A549 (cell line): ENCODE measurements at regions not wholly inside any gene's neighbourhood (a gene's known extent, or its start where the extent isn't known, plus 50 kb on each side); places are given as distances from the start of the nearest gene placed in this dataset.

Experiments
- ATAC-seq, 2 experiments: fragments of 200-7000 bp in 1 of 2; fragments of >200 bp in 1 of 2; cut with Nextera tagmentation in 1 of 2; cut with Tn5 transposase in 1 of 2; 3 replicates each; pipeline versions ENCODE4 v1.8.0 to v1.9.1; 2018 to 2020; ENCODE audit warnings: mild to moderate bottlenecking in 1 of 2, moderate library complexity in 1 of 2
- CTCF ChIA-PET: fragments of 300-600 bp; sonication (Branson Sonifier 250); formaldehyde crosslinking; extraction: SDS; loops from one replicate; lab custom pipeline; 2021; ENCODE audit warnings: antibody characterized with exemption, inconsistent platforms; lab: Yijun Ruan, JAX
- POLR2A ChIA-PET: fragments of 350-600 bp; formaldehyde crosslinking; extraction: SDS; loops from one replicate; lab custom pipeline; 2021; ENCODE audit warnings: antibody characterized with exemption, inconsistent platforms; lab: Yijun Ruan, JAX
- DNase-seq, 2 experiments: peaks; one replicate each; pipeline versions ENCODE4 v3.0.0 to v3.0.0-alpha.2; 2011 to 2016; ENCODE audit warnings: low read depth in 1 of 2, low spot score in 1 of 2
- FAIRE-seq: peaks from 2 replicates; lab custom pipeline; 2011; peaks lifted over from hg19 to GRCh38; lab: Jason Lieb, UNC
- H3K27ac ChIP-seq, 2 experiments: fragments of >200 bp; sonication (Bioruptor Twin); formaldehyde crosslinking; 3 replicates each; pipeline ENCODE4 v1.5.1; 2016 to 2017
- H3K4me1 ChIP-seq: fragments of >200 bp; sonication (Bioruptor Twin); formaldehyde crosslinking; 3 replicates; pipeline ENCODE4 v1.6.1; 2016
- H3K4me2 ChIP-seq: fragments of >200 bp; sonication (Bioruptor Twin); formaldehyde crosslinking; 3 replicates; pipeline ENCODE4 v1.6.1; 2016
- H3K4me3 ChIP-seq: fragments of >200 bp; sonication (Bioruptor Twin); formaldehyde crosslinking; 3 replicates; pipeline ENCODE4 v1.5.1; 2016
- H3K9me3 ChIP-seq: fragments of >200 bp; sonication (Bioruptor Twin); formaldehyde crosslinking; 3 replicates; pipeline ENCODE4 v1.6.1; 2016
- CBX2 ChIP-seq: fragments of 200-600 bp; sonication (generic); IDR thresholded peaks from 2 replicates; pipeline ENCODE4 v1.6.1; 2016; ENCODE audit warnings: low read depth, mild to moderate bottlenecking, borderline replicate concordance
- CBX8 ChIP-seq: fragments of 200-600 bp; sonication (generic); IDR thresholded peaks from 2 replicates; pipeline ENCODE4 v1.6.1; 2016
- CEBPB ChIP-seq, 2 experiments: fragments of >200 bp in 1 of 2; sonication (Bioruptor Twin) in 1 of 2; formaldehyde crosslinking in 1 of 2; IDR thresholded peaks; 2 replicates each; pipeline ENCODE4 v1.6.1; 2012 to 2016
- CHD4 ChIP-seq: fragments of 200-600 bp; sonication (generic); IDR thresholded peaks from 2 replicates; pipeline ENCODE4 v1.6.1; 2016; ENCODE audit warnings: antibody characterized with exemption, mild to moderate bottlenecking, borderline replicate concordance
- EHF ChIP-seq: fragments of 250-450 bp; sonication (Bioruptor Pico); IDR thresholded peaks from 2 replicates; pipeline ENCODE4 v1.5.0; 2020; ENCODE audit warnings: mild to moderate bottlenecking
- EHMT2 ChIP-seq: fragments of 200-600 bp; sonication (generic); IDR thresholded peaks from 2 replicates; pipeline ENCODE4 v1.6.1; 2016; ENCODE audit warnings: antibody characterized with exemption, low read depth, mild to moderate bottlenecking, moderate library complexity
- EP300 ChIP-seq, 2 experiments: fragments of >200 bp; sonication (Bioruptor Twin); formaldehyde crosslinking; IDR thresholded peaks; 2 replicates in 1 of 2; 3 replicates in 1 of 2; pipeline ENCODE4 v1.6.1; 2016 to 2017
- GATA3 ChIP-seq: IDR thresholded peaks from 2 replicates; pipeline ENCODE4 v1.6.1; 2012; ENCODE audit warnings: borderline replicate concordance
- HEYL ChIP-seq: fragments of 250-450 bp; sonication (Bioruptor Pico); IDR thresholded peaks from 2 replicates; pipeline ENCODE4 v1.8.0; 2021; ENCODE audit warnings: mild to moderate bottlenecking, moderate library complexity
- HOXA7 ChIP-seq: fragments of 250-450 bp; sonication (Bioruptor Pico); IDR thresholded peaks from 2 replicates; pipeline ENCODE4 v1.5.0; 2020; ENCODE audit warnings: mild to moderate bottlenecking, moderate library complexity
- JUN ChIP-seq, 2 experiments: fragments of >200 bp; sonication (Bioruptor Twin); formaldehyde crosslinking; IDR thresholded peaks; 2 replicates in 1 of 2; 3 replicates in 1 of 2; pipeline ENCODE4 v1.6.1; 2016 to 2017
- JUNB ChIP-seq: fragments of >200 bp; sonication (Bioruptor Twin); formaldehyde crosslinking; IDR thresholded peaks from 2 replicates; pipeline ENCODE4 v1.6.1; 2016
- MAFK ChIP-seq: fragments of 450-650 bp; IDR thresholded peaks from 2 replicates; pipeline ENCODE4 v1.6.1; 2014; ENCODE audit not compliant: partially characterized antibody
- PHF8 ChIP-seq: fragments of 200-600 bp; sonication (generic); IDR thresholded peaks from 2 replicates; pipeline ENCODE4 v1.6.1; 2016; ENCODE audit warnings: low read depth, mild to moderate bottlenecking, antibody characterized with exemption, moderate library complexity, borderline replicate concordance
- POLR2A ChIP-seq: IDR thresholded peaks from 2 replicates; pipeline ENCODE4 v1.6.1; 2012; ENCODE audit warnings: mild to moderate bottlenecking, low read length
- RCOR1 ChIP-seq: fragments of 150-350 bp; IDR thresholded peaks from 2 replicates; pipeline ENCODE4 v1.6.1; 2014; ENCODE audit warnings: antibody characterized with exemption, low read length, low read depth
- RFX5 ChIP-seq: fragments of 450-650 bp; IDR thresholded peaks from 2 replicates; pipeline ENCODE4 v1.7.1; 2014; ENCODE audit warnings: antibody characterized with exemption, mild to moderate bottlenecking, moderate library complexity
- RNF2 ChIP-seq: fragments of 200-600 bp; sonication (generic); IDR thresholded peaks from 2 replicates; pipeline ENCODE4 v1.6.1; 2016; ENCODE audit warnings: low read depth, mild to moderate bottlenecking, antibody characterized with exemption, moderate library complexity, borderline replicate concordance
- SREBF2 ChIP-seq: fragments of 450-650 bp; IDR thresholded peaks from 2 replicates; pipeline ENCODE4 v1.6.1; 2014; ENCODE audit warnings: mild to moderate bottlenecking, moderate library complexity
- TFCP2L1 ChIP-seq: fragments of 250-450 bp; sonication (Bioruptor Pico); IDR thresholded peaks from 2 replicates; pipeline ENCODE4 v1.5.0; 2021; ENCODE audit warnings: mild to moderate bottlenecking
- ZNF302 ChIP-seq: fragments of 250-450 bp; sonication (Bioruptor Pico); IDR thresholded peaks from 2 replicates; pipeline ENCODE4 v1.9.0; 2021; ENCODE audit warnings: inconsistent platforms, mild to moderate bottlenecking, moderate library complexity
- WGBS: methylation state at CpG from one replicate; pipeline ENCODE4 v1.1.6; 2017; ENCODE audit errors: missing lambda C conversion rate; 5-methylcytosine and 5-hydroxymethylcytosine counted together
- TF ChIP-seq, protein P1 (sequence below): fragments of 250-450 bp; sonication (Bioruptor Pico); IDR thresholded peaks from 2 replicates; pipeline ENCODE4 v1.5.0; 2021; ENCODE audit warnings: mild to moderate bottlenecking, moderate library complexity, borderline replicate concordance
- TF ChIP-seq, protein P2 (sequence below): fragments of 200-600 bp; sonication (generic); IDR thresholded peaks from 2 replicates; pipeline ENCODE4 v1.6.1; 2016; ENCODE audit warnings: antibody characterized with exemption, mild to moderate bottlenecking, moderate library complexity
- TF ChIP-seq, protein P3 (sequence below): IDR thresholded peaks from 2 replicates; pipeline ENCODE4 v1.6.1; 2012; ENCODE audit warnings: low read depth, borderline replicate concordance
- TF ChIP-seq, protein P4 (sequence below): fragments of >200 bp; sonication (Bioruptor Twin); formaldehyde crosslinking; IDR thresholded peaks from 3 replicates; pipeline ENCODE4 v1.6.1; 2016

DNA sequence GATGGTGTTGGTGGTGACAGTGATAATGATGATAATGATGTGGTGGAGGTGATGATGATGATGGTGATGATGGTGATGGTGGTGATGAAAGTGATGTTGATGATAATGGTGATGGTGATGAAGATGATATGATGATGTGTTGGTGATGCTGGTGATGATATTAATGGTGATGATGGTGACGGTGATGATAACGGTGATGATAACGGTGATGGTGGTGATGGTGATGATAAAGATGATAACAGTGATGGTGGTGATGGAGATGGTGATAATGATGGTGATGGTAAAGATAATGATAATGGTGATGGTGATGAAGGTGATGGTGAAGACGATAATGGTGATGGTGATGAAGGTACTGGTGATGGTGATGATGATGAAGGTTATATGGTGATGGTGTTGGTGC, 76.6 kb downstream of the UNCX start:
- CTCF ChIA-PET = no interaction called here
- no peak overlapping the region for H3K4me3 ChIP-seq
- POLR2A ChIA-PET = no interaction called here
- no peaks in the 10 kb centered on the region for H3K9me3 ChIP-seq
- H3K27ac ChIP-seq = no peak overlapping the region
- no peak for FAIRE-seq
- WGBS = 71% methylated on average over 4 of the region's 4 CpGs
- H3K4me1 ChIP-seq = no peaks in the 10 kb centered on the region
- TF ChIP-seq RNF2 (no peak), CHD4 (no peak), GATA3 (no peak), HOXA7 (CRISPR knock-in tag) (no peak)
- TF ChIP-seq, protein P1, sequence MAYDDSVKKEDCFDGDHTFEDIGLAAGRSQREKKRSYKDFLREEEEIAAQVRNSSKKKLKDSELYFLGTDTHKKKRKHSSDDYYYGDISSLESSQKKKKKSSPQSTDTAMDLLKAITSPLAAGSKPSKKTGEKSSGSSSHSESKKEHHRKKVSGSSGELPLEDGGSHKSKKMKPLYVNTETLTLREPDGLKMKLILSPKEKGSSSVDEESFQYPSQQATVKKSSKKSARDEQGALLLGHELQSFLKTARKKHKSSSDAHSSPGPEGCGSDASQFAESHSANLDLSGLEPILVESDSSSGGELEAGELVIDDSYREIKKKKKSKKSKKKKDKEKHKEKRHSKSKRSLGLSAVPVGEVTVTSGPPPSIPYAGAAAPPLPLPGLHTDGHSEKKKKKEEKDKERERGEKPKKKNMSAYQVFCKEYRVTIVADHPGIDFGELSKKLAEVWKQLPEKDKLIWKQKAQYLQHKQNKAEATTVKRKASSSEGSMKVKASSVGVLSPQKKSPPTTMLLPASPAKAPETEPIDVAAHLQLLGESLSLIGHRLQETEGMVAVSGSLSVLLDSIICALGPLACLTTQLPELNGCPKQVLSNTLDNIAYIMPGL (CRISPR knock-in tag) = no peak
- no peak for DNase-seq
- no peak overlapping the region for H3K4me2 ChIP-seq
- ATAC-seq = no peak

DNA sequence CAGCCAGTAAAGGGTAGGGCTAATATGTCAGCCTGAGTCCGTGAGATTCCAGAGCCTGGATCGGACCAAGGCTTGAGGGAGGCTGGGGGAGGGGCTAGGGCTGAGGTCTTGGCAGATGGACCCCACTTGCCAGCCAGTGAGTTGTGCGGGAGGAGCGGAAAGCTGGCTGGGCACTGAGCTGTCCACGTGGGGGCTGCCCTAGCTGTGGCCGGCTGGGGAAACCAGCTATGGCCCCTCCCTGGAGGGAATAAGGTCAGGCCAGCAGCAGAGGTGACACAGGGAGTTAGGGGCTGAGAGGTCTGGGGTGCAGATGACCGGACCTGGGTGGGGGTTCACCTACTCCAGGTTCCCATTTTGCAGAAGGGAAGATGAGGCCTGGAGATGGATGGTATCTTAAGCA, 77.3 kb downstream of the UNCX start:
- no peak for FAIRE-seq
- no peak overlapping the region for H3K4me3 ChIP-seq
- no peak overlapping the region for H3K27ac ChIP-seq
- no peak for TF ChIP-seq EHMT2
- no peak for TF ChIP-seq EP300 (IDR thresholded peaks at IDR 0.05)
- no peak for TF ChIP-seq RCOR1
- no peak for TF ChIP-seq TFCP2L1 (CRISPR knock-in tag)
- no peak for TF ChIP-seq JUN (IDR thresholded peaks at IDR 0.05)
- TF ChIP-seq, protein P2, sequence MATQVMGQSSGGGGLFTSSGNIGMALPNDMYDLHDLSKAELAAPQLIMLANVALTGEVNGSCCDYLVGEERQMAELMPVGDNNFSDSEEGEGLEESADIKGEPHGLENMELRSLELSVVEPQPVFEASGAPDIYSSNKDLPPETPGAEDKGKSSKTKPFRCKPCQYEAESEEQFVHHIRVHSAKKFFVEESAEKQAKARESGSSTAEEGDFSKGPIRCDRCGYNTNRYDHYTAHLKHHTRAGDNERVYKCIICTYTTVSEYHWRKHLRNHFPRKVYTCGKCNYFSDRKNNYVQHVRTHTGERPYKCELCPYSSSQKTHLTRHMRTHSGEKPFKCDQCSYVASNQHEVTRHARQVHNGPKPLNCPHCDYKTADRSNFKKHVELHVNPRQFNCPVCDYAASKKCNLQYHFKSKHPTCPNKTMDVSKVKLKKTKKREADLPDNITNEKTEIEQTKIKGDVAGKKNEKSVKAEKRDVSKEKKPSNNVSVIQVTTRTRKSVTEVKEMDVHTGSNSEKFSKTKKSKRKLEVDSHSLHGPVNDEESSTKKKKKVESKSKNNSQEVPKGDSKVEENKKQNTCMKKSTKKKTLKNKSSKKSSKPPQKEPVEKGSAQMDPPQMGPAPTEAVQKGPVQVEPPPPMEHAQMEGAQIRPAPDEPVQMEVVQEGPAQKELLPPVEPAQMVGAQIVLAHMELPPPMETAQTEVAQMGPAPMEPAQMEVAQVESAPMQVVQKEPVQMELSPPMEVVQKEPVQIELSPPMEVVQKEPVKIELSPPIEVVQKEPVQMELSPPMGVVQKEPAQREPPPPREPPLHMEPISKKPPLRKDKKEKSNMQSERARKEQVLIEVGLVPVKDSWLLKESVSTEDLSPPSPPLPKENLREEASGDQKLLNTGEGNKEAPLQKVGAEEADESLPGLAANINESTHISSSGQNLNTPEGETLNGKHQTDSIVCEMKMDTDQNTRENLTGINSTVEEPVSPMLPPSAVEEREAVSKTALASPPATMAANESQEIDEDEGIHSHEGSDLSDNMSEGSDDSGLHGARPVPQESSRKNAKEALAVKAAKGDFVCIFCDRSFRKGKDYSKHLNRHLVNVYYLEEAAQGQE = no peak
- no peak for TF ChIP-seq CEBPB (IDR thresholded peaks at IDR 0.05)
- TF ChIP-seq CBX8 = no peak
- TF ChIP-seq, protein P3, sequence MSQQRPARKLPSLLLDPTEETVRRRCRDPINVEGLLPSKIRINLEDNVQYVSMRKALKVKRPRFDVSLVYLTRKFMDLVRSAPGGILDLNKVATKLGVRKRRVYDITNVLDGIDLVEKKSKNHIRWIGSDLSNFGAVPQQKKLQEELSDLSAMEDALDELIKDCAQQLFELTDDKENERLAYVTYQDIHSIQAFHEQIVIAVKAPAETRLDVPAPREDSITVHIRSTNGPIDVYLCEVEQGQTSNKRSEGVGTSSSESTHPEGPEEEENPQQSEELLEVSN = no peak
- TF ChIP-seq CBX2 = no peak
- TF ChIP-seq ZNF302 (CRISPR knock-in tag) = no peak
- no peak for TF ChIP-seq HEYL (CRISPR knock-in tag)
- no peak for TF ChIP-seq MAFK
- TF ChIP-seq POLR2A = no peak
- TF ChIP-seq, protein P4, sequence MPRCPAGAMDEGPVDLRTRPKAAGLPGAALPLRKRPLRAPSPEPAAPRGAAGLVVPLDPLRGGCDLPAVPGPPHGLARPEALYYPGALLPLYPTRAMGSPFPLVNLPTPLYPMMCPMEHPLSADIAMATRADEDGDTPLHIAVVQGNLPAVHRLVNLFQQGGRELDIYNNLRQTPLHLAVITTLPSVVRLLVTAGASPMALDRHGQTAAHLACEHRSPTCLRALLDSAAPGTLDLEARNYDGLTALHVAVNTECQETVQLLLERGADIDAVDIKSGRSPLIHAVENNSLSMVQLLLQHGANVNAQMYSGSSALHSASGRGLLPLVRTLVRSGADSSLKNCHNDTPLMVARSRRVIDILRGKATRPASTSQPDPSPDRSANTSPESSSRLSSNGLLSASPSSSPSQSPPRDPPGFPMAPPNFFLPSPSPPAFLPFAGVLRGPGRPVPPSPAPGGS = no peak
- TF ChIP-seq PHF8 = no peak
- no peak for TF ChIP-seq EHF (CRISPR knock-in tag)
- TF ChIP-seq JUNB = no peak
- no peak for TF ChIP-seq RFX5
- no peak for TF ChIP-seq SREBF2
- ChIA-PET CTCF (no interaction called here), POLR2A (no interaction called here)
- no peak for ATAC-seq
- no peak for DNase-seq
- WGBS = 47% methylated on average over 7 of the region's 7 CpGs
- no peaks in the 10 kb centered on the region for H3K4me1 ChIP-seq
- no peak overlapping the region for H3K4me2 ChIP-seq
- H3K9me3 ChIP-seq = no peaks in the 10 kb centered on the region
